CD14-positive monocyte (primary cell): ENCODE measurements at regions not wholly inside any gene's neighbourhood (a gene's known extent, or its start where the extent isn't known, plus 50 kb on each side); places are given as distances from the start of the nearest gene placed in this dataset.

ENCODE experiments used
- DNase-seq, 3 donors: peaks; one replicate each; pipeline ENCODE4 v3.0.0-alpha.2; 2011 to 2022
- H2AFZ ChIP-seq: 2 replicates; pipeline ENCODE4 v1.6.0; 2012; ENCODE audit warnings: mild to moderate bottlenecking, low read depth, low read length, inconsistent platforms; ENCODE audit not compliant: insufficient read depth, poor library complexity, severe bottlenecking
- H3K27ac ChIP-seq, 2 donors: 1 replicate in 1 of 2; 2 replicates in 1 of 2; pipeline ENCODE4 v1.5.1; 2012 to 2013; ENCODE audit warnings: low read length in 2 of 2, control low read depth in 1 of 2, inconsistent platforms in 1 of 2, low read depth in 1 of 2, mild to moderate bottlenecking in 1 of 2
- H3K27me3 ChIP-seq, 2 donors: one replicate each; pipeline versions ENCODE4 v1.6.0 to v1.6.1; 2011 to 2013; ENCODE audit warnings: low read length in 2 of 2; ENCODE audit not compliant: control insufficient read depth in 2 of 2, insufficient read depth in 2 of 2
- H3K36me3 ChIP-seq, 2 donors: replicated peaks in 1 of 2; 1 replicate in 1 of 2; 2 replicates in 1 of 2; pipeline versions ENCODE4 v1.5.1 to v1.6.1; 2012 to 2013; ENCODE audit warnings: low read length in 2 of 2, control low read depth in 1 of 2, inconsistent platforms in 1 of 2, mild to moderate bottlenecking in 1 of 2; ENCODE audit not compliant: insufficient read depth in 2 of 2, control insufficient read depth in 1 of 2
- H3K4me1 ChIP-seq, 2 donors: 1 replicate in 1 of 2; 2 replicates in 1 of 2; pipeline versions ENCODE4 v1.5.1 to v1.6.1; 2012 to 2013; ENCODE audit warnings: low read length in 2 of 2, control low read depth in 1 of 2, inconsistent platforms in 1 of 2, mild to moderate bottlenecking in 1 of 2, moderate library complexity in 1 of 2; ENCODE audit not compliant: insufficient read depth in 2 of 2, control insufficient read depth in 1 of 2
- H3K4me2 ChIP-seq: replicated peaks from 2 replicates; pipeline ENCODE3; 2012; ENCODE audit warnings: low read length, moderate library complexity, mild to moderate bottlenecking; ENCODE audit not compliant: poor library complexity, severe bottlenecking; ENCODE audit errors: extremely low read depth
- H3K4me3 ChIP-seq, 3 experiments: fragments of 200-600 bp in 1 of 3; sonication (generic) in 1 of 3; replicated peaks in 1 of 3; 1 replicate in 2 of 3; 2 replicates in 1 of 3; pipeline ENCODE4 v1.5.1; 2011 to 2013; ENCODE audit warnings: low read length in 3 of 3, mild to moderate bottlenecking in 3 of 3, control low read depth in 2 of 3, low read depth in 2 of 3, inconsistent platforms in 1 of 3, moderate library complexity in 1 of 3
- H3K79me2 ChIP-seq: 2 replicates; pipeline ENCODE4 v1.6.0; 2012; ENCODE audit warnings: mild to moderate bottlenecking, control low read depth, inconsistent platforms, low read length, moderate library complexity; ENCODE audit not compliant: insufficient read depth
- H3K9ac ChIP-seq: 2 replicates; pipeline ENCODE4 v1.6.0; 2017; ENCODE audit warnings: low read length, mild to moderate bottlenecking; ENCODE audit not compliant: insufficient read depth, poor library complexity, severe bottlenecking
- H3K9me3 ChIP-seq, 2 donors: replicated peaks in 1 of 2; 1 replicate in 1 of 2; 2 replicates in 1 of 2; pipeline versions ENCODE4 v1.5.1 to v1.6.1; 2012 to 2013; ENCODE audit warnings: low read length in 2 of 2, control low read depth in 1 of 2; ENCODE audit not compliant: control insufficient read depth in 1 of 2, insufficient read depth in 1 of 2
- H4K20me1 ChIP-seq: 2 replicates; pipeline ENCODE4 v1.6.0; 2012; ENCODE audit warnings: mild to moderate bottlenecking, low read length, control low read depth, moderate library complexity; ENCODE audit not compliant: insufficient read depth
- H3K27ac Mint-ChIP-seq, 7 donors: one replicate each; pipeline ENCODE4 v1.8.0; 2020; ENCODE audit warnings: mild to moderate bottlenecking in 7 of 7, mixed read lengths in 7 of 7, moderate library complexity in 6 of 7, inconsistent platforms in 2 of 7
- H3K27me3 Mint-ChIP-seq, 3 donors: one replicate each; pipeline ENCODE4 v1.8.0; 2021 to 2022; ENCODE audit warnings: low read depth in 3 of 3, mild to moderate bottlenecking in 3 of 3, mixed read lengths in 3 of 3, moderate library complexity in 3 of 3, inconsistent platforms in 1 of 3
- H3K36me3 Mint-ChIP-seq, 2 donors: one replicate each; pipeline ENCODE4 v1.8.0; 2020; ENCODE audit warnings: mixed read lengths in 2 of 2, inconsistent platforms in 1 of 2, mild to moderate bottlenecking in 1 of 2
- H3K4me1 Mint-ChIP-seq: one replicate; pipeline ENCODE4 v1.8.0; 2020; ENCODE audit warnings: mild to moderate bottlenecking, mixed read lengths
- H3K4me3 Mint-ChIP-seq, 2 donors: one replicate each; pipeline ENCODE4 v1.8.0; 2020; ENCODE audit warnings: mild to moderate bottlenecking in 2 of 2, mixed read lengths in 2 of 2, moderate library complexity in 1 of 2
- H3K9me3 Mint-ChIP-seq, 7 donors: one replicate each; pipeline ENCODE4 v1.8.0; 2020 to 2022; ENCODE audit warnings: mixed read lengths in 7 of 7, mild to moderate bottlenecking in 6 of 7, moderate library complexity in 6 of 7, inconsistent platforms in 2 of 7
- WGBS: methylation state at CpG from one replicate; pipeline ENCODE4 v1.1.5; 2013; ENCODE audit warnings: missing lambda C conversion rate; ENCODE audit not compliant: insufficient coverage; 5-methylcytosine and 5-hydroxymethylcytosine counted together
- intact Hi-C, 2 donors: fragments of 100-400 bp; cut with micrococcal nuclease; formaldehyde crosslinking; loops; one replicate each; pipeline versions ENCODE4 v1.15.0 to v1.15.1; 2023
- TF ChIP-seq, protein P1 (sequence below): fragments of 200-600 bp; IDR thresholded peaks from one replicate; pipeline ENCODE4 v1.8.0; 2022; ENCODE audit warnings: antibody characterized with exemption, mild to moderate bottlenecking

DNA sequence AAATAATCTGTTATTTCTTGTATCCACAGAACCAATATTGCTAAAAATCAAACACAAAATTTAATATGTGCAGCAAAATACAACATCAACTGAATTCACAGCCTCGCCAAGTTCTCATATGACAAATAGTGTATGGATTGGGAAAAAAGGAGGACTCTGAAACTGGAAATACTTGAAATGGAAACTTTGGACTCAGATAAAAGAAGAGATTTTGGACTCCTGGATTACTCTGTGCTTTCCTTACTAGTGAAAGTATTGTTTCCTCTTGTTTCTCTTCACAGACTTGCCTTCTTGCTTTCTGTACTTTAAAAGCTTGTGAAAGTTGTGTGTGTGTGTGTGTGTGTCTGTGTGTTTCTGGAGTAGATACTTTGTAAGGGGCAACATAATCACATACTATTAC, 1596.3 kb downstream of the PCDH9 start:
- Mint-ChIP-seq H3K4me1 (no peaks in the 10 kb centered on the region), H3K27ac (no peak overlapping the region), H3K36me3 (no peaks in the 10 kb centered on the region), H3K9me3 (no peaks in the 10 kb centered on the region), H3K27me3 (no peaks in the 10 kb centered on the region), H3K4me3 (no peak overlapping the region)
- Histone ChIP-seq H3K4me3 (no peak overlapping the region), H3K4me1 (no peaks in the 10 kb centered on the region), H3K27ac (no peak overlapping the region), H2AFZ (no peak overlapping the region), H3K79me2 (no peaks in the 10 kb centered on the region), H3K9ac (no peak overlapping the region), H3K9me3 (no peaks in the 10 kb centered on the region), H3K36me3 (no peaks in the 10 kb centered on the region), H3K4me2 (no peak overlapping the region), H4K20me1 (no peaks in the 10 kb centered on the region), H3K27me3 (no peaks in the 10 kb centered on the region)
- WGBS, result no CpG with 5 or more reads among the region's 1 CpG
- TF ChIP-seq, protein P1, sequence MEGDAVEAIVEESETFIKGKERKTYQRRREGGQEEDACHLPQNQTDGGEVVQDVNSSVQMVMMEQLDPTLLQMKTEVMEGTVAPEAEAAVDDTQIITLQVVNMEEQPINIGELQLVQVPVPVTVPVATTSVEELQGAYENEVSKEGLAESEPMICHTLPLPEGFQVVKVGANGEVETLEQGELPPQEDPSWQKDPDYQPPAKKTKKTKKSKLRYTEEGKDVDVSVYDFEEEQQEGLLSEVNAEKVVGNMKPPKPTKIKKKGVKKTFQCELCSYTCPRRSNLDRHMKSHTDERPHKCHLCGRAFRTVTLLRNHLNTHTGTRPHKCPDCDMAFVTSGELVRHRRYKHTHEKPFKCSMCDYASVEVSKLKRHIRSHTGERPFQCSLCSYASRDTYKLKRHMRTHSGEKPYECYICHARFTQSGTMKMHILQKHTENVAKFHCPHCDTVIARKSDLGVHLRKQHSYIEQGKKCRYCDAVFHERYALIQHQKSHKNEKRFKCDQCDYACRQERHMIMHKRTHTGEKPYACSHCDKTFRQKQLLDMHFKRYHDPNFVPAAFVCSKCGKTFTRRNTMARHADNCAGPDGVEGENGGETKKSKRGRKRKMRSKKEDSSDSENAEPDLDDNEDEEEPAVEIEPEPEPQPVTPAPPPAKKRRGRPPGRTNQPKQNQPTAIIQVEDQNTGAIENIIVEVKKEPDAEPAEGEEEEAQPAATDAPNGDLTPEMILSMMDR, result no peak
- DNase-seq, result no peak
- intact Hi-C loops, result no loop called here

DNA sequence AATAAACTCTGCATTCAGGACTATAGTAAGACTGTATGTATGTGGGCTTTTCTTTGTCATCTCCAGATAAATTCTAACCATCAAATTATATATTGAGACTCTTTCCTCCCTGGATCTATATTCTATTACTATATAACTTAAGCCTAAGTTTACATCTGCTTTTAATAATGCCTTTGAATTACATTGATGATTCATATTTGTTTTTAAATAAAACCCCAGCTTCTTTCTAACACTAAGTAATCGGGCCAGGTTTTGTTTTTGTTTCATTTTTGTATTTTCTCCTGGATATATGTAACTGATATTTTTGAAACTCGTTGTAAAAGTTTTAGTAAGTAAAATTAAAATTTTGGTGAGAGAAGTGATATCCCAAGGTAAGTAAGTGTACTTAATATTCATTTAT, 1599.1 kb downstream of the PCDH9 start:
- H3K4me2 ChIP-seq, result no peak overlapping the region
- H2AFZ ChIP-seq, result no peak overlapping the region
- no peaks in the 10 kb centered on the region for H3K27me3 ChIP-seq
- WGBS, result no CpG with 5 or more reads among the region's 2 CpGs
- no peaks in the 10 kb centered on the region for H3K27me3 Mint-ChIP-seq
- H4K20me1 ChIP-seq, result no peaks in the 10 kb centered on the region
- H3K4me1 Mint-ChIP-seq, result no peaks in the 10 kb centered on the region
- no peak overlapping the region for H3K27ac ChIP-seq
- H3K79me2 ChIP-seq, result no peaks in the 10 kb centered on the region
- no peak overlapping the region for H3K9ac ChIP-seq
- TF ChIP-seq, protein P1, result no peak
- intact Hi-C loops, result no loop called here
- no peak overlapping the region for H3K4me3 ChIP-seq
- H3K4me3 Mint-ChIP-seq, result no peak overlapping the region
- no peaks in the 10 kb centered on the region for H3K36me3 Mint-ChIP-seq
- no peaks in the 10 kb centered on the region for H3K36me3 ChIP-seq
- H3K27ac Mint-ChIP-seq, result no peak overlapping the region
- no peaks in the 10 kb centered on the region for H3K9me3 ChIP-seq
- no peak for DNase-seq
- H3K4me1 ChIP-seq, result no peaks in the 10 kb centered on the region
- H3K9me3 Mint-ChIP-seq, result no peaks in the 10 kb centered on the region
